ENCODE measurements at regions not wholly inside any gene's neighbourhood (a gene's known extent, or its start where the extent isn't known, plus 50 kb on each side); places are given as distances from the start of the nearest gene placed in this dataset.

DNA sequence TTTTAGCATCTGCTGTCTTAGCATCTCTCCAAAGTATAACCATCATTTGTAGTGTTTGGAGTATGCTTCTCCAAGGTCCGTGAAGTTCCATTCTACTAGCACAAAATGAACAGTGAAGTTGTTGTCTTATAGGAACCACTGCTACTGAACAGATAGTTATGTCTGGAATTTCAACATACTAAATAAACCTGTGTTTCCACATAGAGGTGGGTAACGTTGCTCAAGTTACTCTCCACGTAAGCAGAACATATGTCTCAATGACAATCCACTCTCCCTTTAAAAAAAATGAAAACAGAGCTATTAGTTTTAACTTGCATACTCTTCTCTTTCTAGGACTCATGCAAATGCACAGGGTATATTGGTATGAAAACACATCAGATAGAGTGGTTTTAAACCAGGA is 184.3 kb upstream of the TRPC4 start:
- no peak overlapping the region for H3K4me2 ChIP-seq (replicated peaks; ENCODE audit: low read depth, low read length, poor library complexity, severe bottlenecking)
- POLR2A ChIA-PET = no interaction called here
- WGBS (ENCODE audit: insufficient coverage) = no CpG with 5 or more reads among the region's 3 CpGs
- H3K4me3 ChIP-seq (ENCODE audit: control extremely low read depth in 1 of 5, extremely low read depth in 1 of 5, insufficient read depth in 1 of 5, low read depth in 2 of 5, low read length in 4 of 5) = no peak overlapping the region
- no peaks in the 10 kb centered on the region for H3K9me3 ChIP-seq (ENCODE audit: control extremely low read depth in 1 of 3, control insufficient read depth in 2 of 3, insufficient read depth in 1 of 3, low read length in 2 of 3)
- Mint-ChIP-seq H3K27me3 (no peaks in the 10 kb centered on the region), H3K4me1 (no peaks in the 10 kb centered on the region), H3K4me3 (no peak overlapping the region), H3K27ac (no peak overlapping the region), H3K9me3 (ENCODE audit: insufficient read depth) (peaks cover 2% of the 10 kb centered on the region)
- H4K20me1 ChIP-seq (ENCODE audit: control insufficient read depth, insufficient read depth, low read length, poor library complexity, severe bottlenecking) = no peaks in the 10 kb centered on the region
- TF ChIP-seq CTCF (IDR thresholded peaks at IDR 0.05) (no peak), EZH2 (IDR thresholded peaks at IDR 0.05; ENCODE audit: borderline replicate concordance, insufficient read depth, low read depth, low read length, poor library complexity, severe bottlenecking) (no peak)
- CTCF ChIA-PET = no interaction called here
- H3K36me3 ChIP-seq (replicated peaks in 1 of 2; ENCODE audit: control extremely low read depth in 1 of 2, control insufficient read depth in 1 of 2, extremely low read depth in 1 of 2, insufficient read depth in 2 of 2, low read length in 1 of 2) = no peaks in the 10 kb centered on the region
- no peaks in the 10 kb centered on the region for H3K79me2 ChIP-seq (ENCODE audit: control insufficient read depth, insufficient read depth, low read length)
- no peak overlapping the region for H3K9ac ChIP-seq (ENCODE audit: low read length)
- H3K27ac ChIP-seq (ENCODE audit: low read length in 2 of 2) = no peak overlapping the region
- H3K4me1 ChIP-seq (ENCODE audit: control insufficient read depth in 2 of 2, insufficient read depth in 2 of 2, low read length in 2 of 2) = no peaks in the 10 kb centered on the region
- no peaks in the 10 kb centered on the region for H3K27me3 ChIP-seq (replicated peaks in 1 of 4; ENCODE audit: control extremely low read depth in 1 of 4, control insufficient read depth in 3 of 4, insufficient read depth in 4 of 4, low read length in 3 of 4)
- DNase-seq (no peak), ATAC-seq (ENCODE audit: low read depth) (no peak)
- H2AFZ ChIP-seq (ENCODE audit: insufficient read depth, low read depth, low read length, poor library complexity, severe bottlenecking) = no peak overlapping the region
- intact Hi-C loops (cut with micrococcal nuclease) = no loop called here

DNA sequence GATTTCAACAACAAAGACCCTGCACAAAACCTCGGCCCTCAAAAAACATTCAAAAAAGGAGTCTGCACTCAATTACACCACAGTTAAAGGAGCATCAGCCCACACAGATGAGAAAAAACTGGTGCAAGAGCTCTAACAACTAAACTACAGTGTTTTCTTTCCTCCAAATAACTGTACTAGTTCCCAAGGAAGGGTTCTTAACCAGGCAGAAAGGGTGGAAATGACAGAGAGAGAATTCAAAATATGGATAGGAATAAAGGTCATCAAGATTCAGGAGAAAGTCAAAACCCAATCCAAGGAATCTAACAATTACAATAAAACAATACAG is 176.4 kb upstream of the TRPC4 start:
- Histone ChIP-seq H3K36me3 (replicated peaks in 1 of 2; ENCODE audit: control extremely low read depth in 1 of 2, control insufficient read depth in 1 of 2, extremely low read depth in 1 of 2, insufficient read depth in 2 of 2, low read length in 1 of 2) (no peaks in the 10 kb centered on the region), H3K9me3 (ENCODE audit: control extremely low read depth in 1 of 3, control insufficient read depth in 2 of 3, insufficient read depth in 1 of 3, low read length in 2 of 3) (peaks cover 0 to 6% (median 0%) of the 10 kb centered on the region in 3 donors), H3K27ac (ENCODE audit: low read length in 2 of 2) (no peak overlapping the region), H3K4me2 (replicated peaks; ENCODE audit: low read depth, low read length, poor library complexity, severe bottlenecking) (no peak overlapping the region), H3K4me1 (ENCODE audit: control insufficient read depth in 2 of 2, insufficient read depth in 2 of 2, low read length in 2 of 2) (no peaks in the 10 kb centered on the region), H3K4me3 (ENCODE audit: control extremely low read depth in 1 of 5, extremely low read depth in 1 of 5, insufficient read depth in 1 of 5, low read depth in 2 of 5, low read length in 4 of 5) (no peak overlapping the region), H3K79me2 (ENCODE audit: control insufficient read depth, insufficient read depth, low read length) (no peaks in the 10 kb centered on the region), H3K27me3 (replicated peaks in 1 of 4; ENCODE audit: control extremely low read depth in 1 of 4, control insufficient read depth in 3 of 4, insufficient read depth in 4 of 4, low read length in 3 of 4) (no peaks in the 10 kb centered on the region), H2AFZ (ENCODE audit: insufficient read depth, low read depth, low read length, poor library complexity, severe bottlenecking) (no peak overlapping the region), H3K9ac (ENCODE audit: low read length) (no peak overlapping the region), H4K20me1 (ENCODE audit: control insufficient read depth, insufficient read depth, low read length, poor library complexity, severe bottlenecking) (no peaks in the 10 kb centered on the region)
- POLR2A ChIA-PET = no interaction called here
- H3K27ac Mint-ChIP-seq = no peak overlapping the region
- H3K4me3 Mint-ChIP-seq = no peak overlapping the region
- H3K27me3 Mint-ChIP-seq = no peaks in the 10 kb centered on the region
- 67% methylated on average over 1 of the region's 1 CpG for WGBS (ENCODE audit: insufficient coverage)
- no peak for DNase-seq
- H3K4me1 Mint-ChIP-seq = no peaks in the 10 kb centered on the region
- CTCF ChIA-PET = no interaction called here
- intact Hi-C loops (cut with micrococcal nuclease) = no loop called here
- TF ChIP-seq EZH2 (IDR thresholded peaks at IDR 0.05; ENCODE audit: borderline replicate concordance, insufficient read depth, low read depth, low read length, poor library complexity, severe bottlenecking) (no peak), CTCF (IDR thresholded peaks at IDR 0.05) (no peak)
- ATAC-seq (ENCODE audit: low read depth) = no peak
- peaks cover 2% of the 10 kb centered on the region for H3K9me3 Mint-ChIP-seq (ENCODE audit: insufficient read depth)
